Keratinocyte (primary cell): ENCODE measurements at regions not wholly inside any gene's neighbourhood (a gene's known extent, or its start where the extent isn't known, plus 50 kb on each side); places are given as distances from the start of the nearest gene placed in this dataset.
A peak's percentile ranks its signal among the peaks of the same experiment; 100 is the strongest.

Source experiments
- DNase-seq: peaks from one replicate; pipeline ENCODE4 v3.0.0-alpha.2; 2011; ENCODE audit warnings: low read depth, missing footprints, low spot score
- FAIRE-seq: peaks from 2 replicates; lab custom pipeline; 2011; peaks lifted over from hg19 to GRCh38; lab: Jason Lieb, UNC
- H2AFZ ChIP-seq: 2 replicates; pipeline ENCODE4 v1.6.0; 2012; ENCODE audit warnings: low read length, control low read depth, inconsistent platforms; ENCODE audit not compliant: control insufficient read depth
- H3K27ac ChIP-seq: 2 replicates; pipeline ENCODE4 v1.5.1; 2011; ENCODE audit warnings: low read length; ENCODE audit not compliant: control insufficient read depth, insufficient read depth
- H3K27me3 ChIP-seq: 3 replicates; pipeline ENCODE4 v1.6.0; 2011; ENCODE audit warnings: low read length; ENCODE audit not compliant: control insufficient read depth, insufficient read depth; ENCODE audit errors: extremely low read depth
- H3K36me3 ChIP-seq, 2 experiments: 2 replicates in 1 of 2; 3 replicates in 1 of 2; pipeline ENCODE4 v1.5.1; 2011; ENCODE audit warnings: low read length in 2 of 2, mild to moderate bottlenecking in 1 of 2; ENCODE audit not compliant: control insufficient read depth in 2 of 2, insufficient read depth in 2 of 2; ENCODE audit errors: extremely low read depth in 1 of 2
- H3K4me1 ChIP-seq: 3 replicates; pipeline ENCODE4 v1.5.1; 2011; ENCODE audit warnings: low read length; ENCODE audit not compliant: control insufficient read depth, insufficient read depth; ENCODE audit errors: extremely low read depth
- H3K4me2 ChIP-seq: 3 replicates; pipeline ENCODE4 v1.6.0; 2011; ENCODE audit warnings: low read depth, low read length; ENCODE audit not compliant: control insufficient read depth, insufficient read depth; ENCODE audit errors: extremely low read depth
- H3K4me3 ChIP-seq, 3 experiments: fragments of 200-600 bp in 1 of 3; sonication (generic) in 1 of 3; 2 replicates in 2 of 3; 3 replicates in 1 of 3; pipeline ENCODE4 v1.5.1; 2011 to 2016; ENCODE audit warnings: low read length in 3 of 3, mild to moderate bottlenecking in 3 of 3, control low read depth in 2 of 3, inconsistent platforms in 1 of 3, low read depth in 1 of 3, mixed read lengths in 1 of 3, mixed run types in 1 of 3, moderate library complexity in 1 of 3; ENCODE audit not compliant: control insufficient read depth in 2 of 3, insufficient read depth in 2 of 3; ENCODE audit errors: extremely low read depth in 1 of 3
- H3K79me2 ChIP-seq: 2 replicates; pipeline ENCODE4 v1.6.0; 2012; ENCODE audit warnings: low read length; ENCODE audit not compliant: control insufficient read depth, insufficient read depth
- H3K9ac ChIP-seq: 3 replicates; pipeline ENCODE4 v1.6.0; 2011; ENCODE audit warnings: low read length; ENCODE audit not compliant: control insufficient read depth, insufficient read depth; ENCODE audit errors: extremely low read depth
- H3K9me1 ChIP-seq: 3 replicates; pipeline ENCODE4 v1.6.0; 2011; ENCODE audit warnings: low read length; ENCODE audit not compliant: control insufficient read depth, insufficient read depth; ENCODE audit errors: extremely low read depth
- H3K9me3 ChIP-seq: 2 replicates; pipeline ENCODE4 v1.5.1; 2012; ENCODE audit warnings: low read depth, low read length; ENCODE audit not compliant: control insufficient read depth
- H4K20me1 ChIP-seq: 3 replicates; pipeline ENCODE4 v1.6.0; 2011; ENCODE audit warnings: low read length; ENCODE audit not compliant: control insufficient read depth, insufficient read depth; ENCODE audit errors: extremely low read depth
- CTCF ChIP-seq, 3 experiments: IDR thresholded peaks in 1 of 3; conservative IDR thresholded peaks in 1 of 3; optimal IDR thresholded peaks in 1 of 3; 2 replicates in 2 of 3; 3 replicates in 1 of 3; pipeline versions ENCODE3 to v1.5.1; 2011; ENCODE audit warnings: low read length in 3 of 3, mild to moderate bottlenecking in 3 of 3, moderate library complexity in 2 of 3, control low read depth in 1 of 3, inconsistent platforms in 1 of 3; ENCODE audit not compliant: insufficient read depth in 2 of 3; ENCODE audit errors: extremely low read depth in 1 of 3
- EZH2 ChIP-seq: IDR thresholded peaks from one replicate; pipeline ENCODE4 v1.6.1; 2012; ENCODE audit warnings: inconsistent platforms, mild to moderate bottlenecking, low read length, moderate library complexity
- dilution Hi-C: fragments of 300-500 bp; cut with MboI; formaldehyde crosslinking; loops from one replicate; pipeline ENCODE4 v1.7.0; 2020; ENCODE audit warnings: low sequenced_read_pairs; ENCODE audit not compliant: extremely low pct_ligation_motif_present

GRCh38 chr5:159837860-159838259 is 78.4 kb upstream of the ADRA1B start:
- Histone ChIP-seq H3K4me3 (no peak overlapping the region), H3K36me3 (no peaks in the 10 kb centered on the region), H3K27ac (peak overlapping the region; percentile 62), H3K9me1 (no peaks in the 10 kb centered on the region), H3K4me2 (peak overlapping the region; percentile 60), H3K79me2 (no peaks in the 10 kb centered on the region), H3K4me1 (peaks cover 24% of the 10 kb centered on the region), H4K20me1 (no peaks in the 10 kb centered on the region), H3K27me3 (no peaks in the 10 kb centered on the region), H3K9me3 (no peaks in the 10 kb centered on the region), H2AFZ (peak overlapping the region; percentile 57), H3K9ac (no peak overlapping the region)
- DNase-seq (no peak), FAIRE-seq (peak; percentile 84)
- dilution Hi-C loops: no loop called here
- TF ChIP-seq CTCF (optimal IDR thresholded peaks at IDR 0.05 in 1 of 3, IDR thresholded peaks at IDR 0.05 in 1 of 3, conservative IDR thresholded peaks at IDR 0.05 in 1 of 3; ENCODE audit: extremely low read depth in 1 of 3, insufficient read depth in 2 of 3, low read length in 3 of 3) (no peak), EZH2 (no peak)

- dilution Hi-C loops: no loop called here
- no peaks in the 10 kb centered on the region for H3K9me3 ChIP-seq
- peak overlapping the region; percentile 29 for H2AFZ ChIP-seq
- peak; percentile 80 for FAIRE-seq
- peaks cover 24% of the 10 kb centered on the region for H3K4me1 ChIP-seq
- H3K79me2 ChIP-seq: no peaks in the 10 kb centered on the region
- H3K9ac ChIP-seq: peak overlapping the region; percentile 11
- H3K27ac ChIP-seq: peak overlapping the region; percentile 62
- no peaks in the 10 kb centered on the region for H3K9me1 ChIP-seq
- peak; percentile 71 for DNase-seq
- no peaks in the 10 kb centered on the region for H3K27me3 ChIP-seq
- TF ChIP-seq CTCF (optimal IDR thresholded peaks at IDR 0.05 in 1 of 3, IDR thresholded peaks at IDR 0.05 in 1 of 3, conservative IDR thresholded peaks at IDR 0.05 in 1 of 3; ENCODE audit: extremely low read depth in 1 of 3, insufficient read depth in 2 of 3, low read length in 3 of 3) (no peak), EZH2 (no peak)
- H4K20me1 ChIP-seq: no peaks in the 10 kb centered on the region
- H3K4me2 ChIP-seq: peak overlapping the region; percentile 60
- H3K4me3 ChIP-seq: no peak overlapping the region
- H3K36me3 ChIP-seq: no peaks in the 10 kb centered on the region
Measured at GRCh38 chr5:159838551-159839222, 77.6 kb upstream of the ADRA1B start.
